Small intestine (tissue), 7 donors: ENCODE measurements at regions not wholly inside any gene's neighbourhood (a gene's known extent, or its start where the extent isn't known, plus 50 kb on each side); places are given as distances from the start of the nearest gene placed in this dataset.

ENCODE experiments used
- DNase-seq, 2 donors: peaks; one replicate each; pipeline versions ENCODE4 v3.0.0 to v3.0.0-alpha.2; 2013
- FAIRE-seq: peaks from 2 replicates; lab custom pipeline; 2012; peaks lifted over from hg19 to GRCh38; lab: Jason Lieb, UNC
- H3K27ac ChIP-seq, 3 donors: one replicate each; pipeline ENCODE4 v1.5.1; 2013; ENCODE audit warnings: low read length in 2 of 3, mild to moderate bottlenecking in 2 of 3, control low read depth in 1 of 3, inconsistent platforms in 1 of 3, low read depth in 1 of 3, moderate library complexity in 1 of 3
- H3K27me3 ChIP-seq, 3 donors: one replicate each; pipeline ENCODE4 v1.6.1; 2013; ENCODE audit warnings: low read length in 3 of 3, inconsistent platforms in 1 of 3; ENCODE audit not compliant: control insufficient read depth in 3 of 3, insufficient read depth in 3 of 3
- H3K36me3 ChIP-seq, 3 donors: one replicate each; pipeline ENCODE4 v1.6.1; 2013; ENCODE audit warnings: low read length in 3 of 3, inconsistent platforms in 1 of 3, low read depth in 1 of 3, mild to moderate bottlenecking in 1 of 3, moderate library complexity in 1 of 3; ENCODE audit not compliant: control insufficient read depth in 3 of 3, insufficient read depth in 2 of 3
- H3K4me1 ChIP-seq, 3 donors: one replicate each; pipeline ENCODE4 v1.6.1; 2013; ENCODE audit warnings: low read length in 2 of 3, inconsistent platforms in 1 of 3, low read depth in 1 of 3, mild to moderate bottlenecking in 1 of 3, moderate library complexity in 1 of 3; ENCODE audit not compliant: control insufficient read depth in 3 of 3, insufficient read depth in 2 of 3
- H3K4me3 ChIP-seq, 3 donors: one replicate each; pipeline ENCODE4 v1.5.1; 2013; ENCODE audit warnings: low read length in 3 of 3, control low read depth in 1 of 3, inconsistent platforms in 1 of 3, low read depth in 1 of 3, mild to moderate bottlenecking in 1 of 3, moderate library complexity in 1 of 3
- H3K9me3 ChIP-seq, 2 donors: one replicate each; pipeline ENCODE4 v1.6.1; 2013; ENCODE audit warnings: low read depth in 1 of 2, low read length in 1 of 2; ENCODE audit not compliant: control insufficient read depth in 2 of 2, insufficient read depth in 1 of 2
- WGBS, 3 donors: extraction: QIAGEN DNeasy Blood & Tissue Kit; methylation state at CpG; one replicate each; pipeline ENCODE4 v1.1.7; 2013; 5-methylcytosine and 5-hydroxymethylcytosine counted together
- donor health status: healthy with polysubstance abuse.
- donor health status: control.
- donor health status: control.
- donor health status: Bipolar disorder and iron deficiency.
- donor health status: healthy.

DNA sequence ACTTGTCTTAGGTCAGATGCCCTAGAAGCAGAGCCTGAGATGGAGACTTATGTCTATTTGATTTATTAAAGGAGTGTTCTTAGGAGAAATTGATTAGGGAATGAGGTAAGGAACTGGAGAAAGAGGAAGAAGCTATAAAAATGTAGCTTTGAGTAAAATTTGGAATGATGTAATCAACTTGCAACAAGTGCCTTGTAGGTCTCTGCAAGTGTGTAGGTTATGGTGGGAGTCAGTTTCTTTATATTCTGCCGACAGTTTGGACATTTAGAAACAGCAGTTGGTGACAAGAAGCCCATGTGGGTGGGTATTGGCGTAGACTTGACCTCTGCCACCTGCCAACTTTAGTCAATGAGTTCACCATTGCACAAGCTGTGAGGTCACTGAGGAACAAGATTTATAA is 986.5 kb downstream of the CDH18 start:
- Histone ChIP-seq H3K4me3 (no peak overlapping the region), H3K27me3 (no peaks in the 10 kb centered on the region), H3K27ac (no peak overlapping the region), H3K4me1 (no peaks in the 10 kb centered on the region), H3K36me3 (no peaks in the 10 kb centered on the region), H3K9me3 (no peaks in the 10 kb centered on the region)
- FAIRE-seq (no peak), DNase-seq (no peak)
- WGBS, 3 donors: 56 to 75% (median 63%) methylated on average over 2 of the region's 2 CpGs

DNA sequence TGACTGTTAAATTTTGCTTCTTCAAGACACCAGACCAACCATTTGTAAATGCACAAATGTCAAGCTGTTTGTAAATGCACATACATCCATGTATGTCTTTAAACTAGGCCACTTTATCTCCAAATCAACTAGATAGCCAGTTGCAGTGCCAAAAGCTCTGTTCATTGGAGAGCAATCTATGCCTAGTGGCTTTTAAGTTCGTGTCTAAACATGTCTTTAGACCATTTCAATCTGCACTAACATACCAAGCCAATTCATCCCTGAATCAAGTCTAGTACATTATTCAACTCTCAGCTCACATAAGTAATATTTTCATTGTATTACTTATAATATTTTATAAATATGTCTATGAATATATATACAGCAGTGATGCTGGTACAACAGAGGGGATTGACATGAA is 985.9 kb downstream of the CDH18 start:
- FAIRE-seq (no peak), DNase-seq (no peak)
- no peaks in the 10 kb centered on the region for H3K4me1 ChIP-seq
- no peaks in the 10 kb centered on the region for H3K36me3 ChIP-seq
- no peaks in the 10 kb centered on the region for H3K9me3 ChIP-seq
- WGBS, 3 donors: 6 to 21% (median 7%) methylated on average over 1 of the region's 1 CpG
- H3K4me3 ChIP-seq: no peak overlapping the region
- H3K27me3 ChIP-seq: no peaks in the 10 kb centered on the region
- H3K27ac ChIP-seq: no peak overlapping the region

DNA sequence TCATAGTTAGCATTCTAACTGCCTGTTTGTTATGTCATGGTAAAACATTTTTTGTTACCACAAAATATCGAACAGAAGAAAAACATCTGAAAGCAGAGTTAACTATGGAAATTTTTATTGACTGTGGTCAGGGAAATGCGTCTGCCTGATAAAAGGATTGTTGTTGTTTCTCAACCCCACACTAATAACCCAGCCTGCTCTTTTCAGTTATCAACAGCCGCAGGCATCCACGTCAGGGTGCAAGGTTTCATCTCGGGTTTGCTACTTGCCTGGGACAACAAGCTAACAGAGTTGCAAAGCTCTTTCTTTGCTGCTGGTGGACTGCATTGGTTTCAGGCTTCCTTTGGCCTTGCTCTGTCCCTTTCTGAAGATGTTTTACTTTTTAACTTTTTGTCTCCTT is 969.2 kb downstream of the CDH18 start:
- DNase-seq (no peak), FAIRE-seq (no peak)
- Histone ChIP-seq H3K4me1 (no peaks in the 10 kb centered on the region), H3K27me3 (no peaks in the 10 kb centered on the region), H3K27ac (no peak overlapping the region), H3K4me3 (no peak overlapping the region), H3K9me3 (no peaks in the 10 kb centered on the region), H3K36me3 (no peaks in the 10 kb centered on the region)
- WGBS, 3 donors: 21 to 43% (median 34%) methylated on average over 5 of the region's 5 CpGs

DNA sequence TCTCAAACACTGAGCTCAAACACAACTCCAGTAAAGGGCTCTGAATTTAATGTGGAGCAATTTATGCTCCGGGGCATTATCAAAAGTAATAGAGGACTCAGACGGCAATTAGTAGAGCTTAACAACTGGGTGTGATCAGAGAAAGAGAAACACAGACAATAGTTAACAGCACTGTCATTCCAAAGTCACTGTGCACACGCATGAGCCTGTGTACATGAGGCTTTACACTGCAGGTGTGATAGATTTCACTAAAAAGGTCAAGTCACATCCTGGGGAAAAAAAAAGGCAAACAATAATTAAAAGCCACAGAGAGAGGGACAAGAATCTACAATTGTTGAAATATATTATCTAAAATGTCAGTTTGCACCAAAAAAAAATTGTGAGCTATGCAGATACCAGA is 956.5 kb downstream of the CDH18 start:
- no peaks in the 10 kb centered on the region for H3K4me1 ChIP-seq
- FAIRE-seq (no peak), DNase-seq (no peak)
- no peak overlapping the region for H3K4me3 ChIP-seq
- no peaks in the 10 kb centered on the region for H3K36me3 ChIP-seq
- no peaks in the 10 kb centered on the region for H3K27me3 ChIP-seq
- WGBS, 3 donors: 11 to 55% (median 47%) methylated on average over 3 of the region's 3 CpGs
- H3K9me3 ChIP-seq: no peaks in the 10 kb centered on the region
- H3K27ac ChIP-seq: no peak overlapping the region

DNA sequence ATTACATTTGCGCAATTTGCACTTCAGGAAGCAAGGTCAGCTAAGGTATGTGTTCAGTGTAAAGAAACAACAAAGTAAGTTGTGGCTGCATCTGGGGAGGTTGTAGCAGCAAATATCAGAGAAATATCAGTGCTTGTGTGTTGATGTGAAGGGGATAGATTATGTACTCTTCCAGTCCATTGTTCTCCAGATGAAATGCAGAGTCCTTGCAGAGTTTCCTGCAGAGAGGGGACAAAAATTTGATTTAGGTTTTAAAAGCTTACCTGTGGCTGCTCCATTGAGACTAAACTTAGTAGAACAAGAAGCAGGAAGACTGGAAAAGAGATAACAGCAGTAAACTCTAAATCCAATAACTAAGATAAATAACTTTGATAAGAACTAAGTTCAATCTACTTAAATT is 952.2 kb downstream of the CDH18 start:
- no peak for FAIRE-seq

DNA sequence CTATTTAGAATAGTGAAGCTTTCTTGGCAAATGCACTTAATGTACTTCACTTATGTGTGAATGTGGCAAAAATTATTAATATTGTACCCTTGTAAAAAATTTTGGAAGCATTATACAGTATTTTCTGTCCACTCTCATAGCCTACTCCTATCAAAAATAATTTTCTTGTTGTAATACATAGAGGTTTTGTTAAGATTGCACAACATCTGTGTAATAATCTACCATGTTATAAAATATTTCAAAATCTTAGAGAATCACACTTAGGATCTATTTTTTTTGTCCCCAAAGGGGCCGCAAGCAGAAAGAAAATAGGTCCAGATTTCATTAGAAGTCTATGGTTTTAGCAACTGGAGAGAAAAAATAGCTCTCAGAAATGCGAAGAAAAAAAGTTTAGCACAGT is 945.9 kb downstream of the CDH18 start:
- no peaks in the 10 kb centered on the region for H3K27me3 ChIP-seq
- no peak for DNase-seq
- no peak for FAIRE-seq
- no peaks in the 10 kb centered on the region for H3K4me1 ChIP-seq
- H3K27ac ChIP-seq: no peak overlapping the region
- H3K4me3 ChIP-seq: no peak overlapping the region
- WGBS, 3 donors: 88 to 92% (median 90%) methylated on average over 2 of the region's 2 CpGs
- no peaks in the 10 kb centered on the region for H3K36me3 ChIP-seq
- peaks cover 0 to 3% of the 10 kb centered on the region in 2 donors for H3K9me3 ChIP-seq

More for the DNA sequence above, 952.2 kb downstream of the CDH18 start:
- no peaks in the 10 kb centered on the region for H3K9me3 ChIP-seq
- H3K4me1 ChIP-seq: no peaks in the 10 kb centered on the region
- no peak for DNase-seq
- no peaks in the 10 kb centered on the region for H3K36me3 ChIP-seq
- no peaks in the 10 kb centered on the region for H3K27me3 ChIP-seq
- WGBS, 3 donors: 10 to 46% (median 38%) methylated on average over 1 of the region's 1 CpG
- H3K4me3 ChIP-seq: no peak overlapping the region
- no peak overlapping the region for H3K27ac ChIP-seq

DNA sequence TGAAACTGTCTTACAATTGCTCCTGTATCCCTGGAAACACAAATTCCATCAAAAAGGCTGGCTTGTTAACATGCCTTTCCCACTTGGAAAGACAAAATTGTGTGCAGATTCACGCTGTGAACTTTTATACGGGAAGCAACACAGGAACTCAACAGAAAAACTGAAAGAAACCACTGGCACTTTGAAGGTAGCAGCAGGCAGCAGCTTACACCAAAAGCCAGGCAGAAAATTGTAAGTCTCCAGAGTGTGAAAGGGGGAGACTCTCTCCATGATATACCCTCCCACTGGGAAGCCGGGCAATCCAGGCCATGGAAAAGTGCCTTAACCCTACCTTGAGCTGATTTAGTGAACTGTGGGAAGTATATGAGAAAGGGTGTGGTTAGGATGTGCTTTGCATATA is 943.7 kb downstream of the CDH18 start:
- H3K4me1 ChIP-seq: no peaks in the 10 kb centered on the region
- no peaks in the 10 kb centered on the region for H3K27me3 ChIP-seq
- FAIRE-seq (no peak), DNase-seq (no peak)
- H3K9me3 ChIP-seq: peaks cover 0 to 3% of the 10 kb centered on the region in 2 donors
- H3K4me3 ChIP-seq: no peak overlapping the region
- no peaks in the 10 kb centered on the region for H3K36me3 ChIP-seq
- WGBS, 3 donors: 58 to 69% (median 63%) methylated on average over 3 of the region's 3 CpGs
- no peak overlapping the region for H3K27ac ChIP-seq

DNA sequence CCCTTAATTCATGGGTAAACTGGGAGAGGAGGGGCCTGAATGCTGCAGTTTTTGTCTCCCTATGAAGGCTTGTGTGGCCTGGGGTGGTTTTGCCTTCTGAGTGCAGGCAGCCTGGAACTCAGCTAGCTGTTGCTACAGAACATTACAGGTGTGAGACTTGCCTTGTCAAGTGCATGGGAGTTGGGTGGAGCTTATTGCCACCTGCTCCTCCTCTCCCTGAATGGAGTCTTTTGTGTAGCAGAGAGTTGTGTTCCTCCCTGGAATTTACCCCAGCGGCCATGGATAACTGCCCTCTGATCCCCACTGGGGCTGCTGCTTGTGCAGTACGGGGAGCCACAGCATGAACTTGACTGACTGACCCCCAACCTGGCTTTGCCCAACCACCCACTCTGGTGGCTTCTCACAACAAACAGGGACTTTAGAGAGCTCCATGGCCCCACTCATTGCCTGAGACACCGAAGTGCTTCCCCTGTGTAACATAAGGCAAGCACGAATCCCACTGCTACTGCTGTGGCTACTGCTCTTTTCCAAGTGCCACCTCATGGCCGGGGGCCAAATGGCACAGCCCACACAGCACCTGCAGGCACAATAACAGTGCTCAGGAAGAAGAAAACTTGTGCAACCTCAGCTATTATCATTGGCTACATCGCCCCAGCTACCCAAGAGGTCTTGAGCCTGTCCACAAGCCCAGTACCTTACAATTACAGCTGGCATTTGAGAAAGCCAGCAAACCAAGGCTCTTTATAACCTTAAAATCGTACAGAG is 942.9 kb downstream of the CDH18 start:
- no peak for FAIRE-seq
- no peak for DNase-seq

DNA sequence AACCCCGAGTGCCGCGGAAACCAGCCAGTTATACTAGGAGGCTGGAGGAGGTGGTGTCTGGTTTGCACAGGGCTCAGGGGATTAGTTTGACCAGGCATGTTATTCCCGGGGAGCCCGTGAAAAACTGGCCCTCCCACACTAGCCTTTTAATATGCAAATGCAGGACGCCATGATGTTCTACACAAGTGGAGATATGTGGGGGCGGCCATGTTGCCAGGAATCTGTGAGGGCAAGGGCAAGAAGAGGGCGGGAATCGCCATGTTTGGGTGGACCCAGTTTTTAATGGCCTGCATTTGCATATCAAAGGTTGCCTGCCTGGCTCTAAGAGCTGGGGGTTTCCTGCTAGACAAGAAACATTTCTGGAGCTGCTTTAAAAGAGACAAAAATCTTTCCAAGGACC is 940.7 kb downstream of the CDH18 start:
- peaks cover 0 to 3% of the 10 kb centered on the region in 2 donors for H3K9me3 ChIP-seq
- no peak overlapping the region for H3K4me3 ChIP-seq
- H3K4me1 ChIP-seq: no peaks in the 10 kb centered on the region
- WGBS, 3 donors: 86 to 88% (median 88%) methylated on average over 9 of the region's 9 CpGs
- H3K36me3 ChIP-seq: no peaks in the 10 kb centered on the region
- no peaks in the 10 kb centered on the region for H3K27me3 ChIP-seq
- no peak for DNase-seq
- no peak for FAIRE-seq
- no peak overlapping the region for H3K27ac ChIP-seq

More for the DNA sequence above, 942.9 kb downstream of the CDH18 start:
- 29 to 65% (median 45%) methylated on average over 7 of the region's 7 CpGs for WGBS, 3 donors
- H3K4me3 ChIP-seq: no peak overlapping the region
- peaks cover 0 to 3% of the 10 kb centered on the region in 2 donors for H3K9me3 ChIP-seq
- no peak overlapping the region for H3K27ac ChIP-seq
- no peaks in the 10 kb centered on the region for H3K27me3 ChIP-seq
- H3K36me3 ChIP-seq: no peaks in the 10 kb centered on the region
- no peaks in the 10 kb centered on the region for H3K4me1 ChIP-seq
